ENCODE measurements at regions not wholly inside any gene's neighbourhood (a gene's known extent, or its start where the extent isn't known, plus 50 kb on each side); places are given as distances from the start of the nearest gene placed in this dataset.

DNA sequence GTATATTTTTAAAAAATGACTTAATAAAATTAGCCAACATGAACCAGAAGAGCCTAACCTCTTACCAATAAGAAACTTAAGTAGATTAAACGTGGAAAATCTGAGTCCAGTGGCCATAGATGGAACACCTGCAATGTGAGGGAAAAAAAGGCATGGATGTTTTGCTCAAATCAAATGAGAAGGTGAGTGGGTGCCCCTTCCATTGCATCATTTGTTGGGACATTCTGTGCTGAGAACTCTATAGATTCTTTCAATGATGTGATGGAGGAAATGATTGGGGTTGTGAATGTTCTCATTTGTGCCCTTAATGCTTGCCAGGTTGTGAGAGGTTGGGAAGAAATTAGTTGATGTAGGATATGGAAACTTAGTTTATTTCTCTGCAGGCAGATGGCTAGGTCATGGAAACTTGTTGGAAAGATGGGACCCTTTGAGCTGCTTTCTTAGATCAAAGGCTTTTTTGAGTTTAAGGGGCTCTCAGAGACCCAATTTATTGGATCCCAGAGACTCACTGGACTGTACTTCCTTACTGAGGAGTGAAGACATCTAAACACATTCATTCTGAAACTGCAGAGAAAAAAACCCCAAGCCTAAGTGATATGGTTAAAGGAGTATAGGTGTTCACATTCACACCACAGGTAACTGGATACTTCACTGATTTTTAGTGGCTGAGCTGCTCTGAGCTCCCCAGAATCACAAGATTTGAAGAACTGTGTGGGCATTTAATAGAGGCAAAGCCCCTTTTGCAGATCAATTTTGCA, 95.9 kb downstream of the DACT1 start:
- no peak for DNase-seq (ENCODE audit: low spot score)
- in situ Hi-C loops (cut with MboI; ENCODE audit: low pct_unique_long_range_greater_than_20kb, low sequenced_read_pairs, unreplicated experiment): no loop called here
- TF ChIP-seq, protein P1, sequence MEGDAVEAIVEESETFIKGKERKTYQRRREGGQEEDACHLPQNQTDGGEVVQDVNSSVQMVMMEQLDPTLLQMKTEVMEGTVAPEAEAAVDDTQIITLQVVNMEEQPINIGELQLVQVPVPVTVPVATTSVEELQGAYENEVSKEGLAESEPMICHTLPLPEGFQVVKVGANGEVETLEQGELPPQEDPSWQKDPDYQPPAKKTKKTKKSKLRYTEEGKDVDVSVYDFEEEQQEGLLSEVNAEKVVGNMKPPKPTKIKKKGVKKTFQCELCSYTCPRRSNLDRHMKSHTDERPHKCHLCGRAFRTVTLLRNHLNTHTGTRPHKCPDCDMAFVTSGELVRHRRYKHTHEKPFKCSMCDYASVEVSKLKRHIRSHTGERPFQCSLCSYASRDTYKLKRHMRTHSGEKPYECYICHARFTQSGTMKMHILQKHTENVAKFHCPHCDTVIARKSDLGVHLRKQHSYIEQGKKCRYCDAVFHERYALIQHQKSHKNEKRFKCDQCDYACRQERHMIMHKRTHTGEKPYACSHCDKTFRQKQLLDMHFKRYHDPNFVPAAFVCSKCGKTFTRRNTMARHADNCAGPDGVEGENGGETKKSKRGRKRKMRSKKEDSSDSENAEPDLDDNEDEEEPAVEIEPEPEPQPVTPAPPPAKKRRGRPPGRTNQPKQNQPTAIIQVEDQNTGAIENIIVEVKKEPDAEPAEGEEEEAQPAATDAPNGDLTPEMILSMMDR (IDR thresholded peaks at IDR 0.05; ENCODE audit: extremely low read depth, insufficient read depth, missing control alignments): no peak

DNA sequence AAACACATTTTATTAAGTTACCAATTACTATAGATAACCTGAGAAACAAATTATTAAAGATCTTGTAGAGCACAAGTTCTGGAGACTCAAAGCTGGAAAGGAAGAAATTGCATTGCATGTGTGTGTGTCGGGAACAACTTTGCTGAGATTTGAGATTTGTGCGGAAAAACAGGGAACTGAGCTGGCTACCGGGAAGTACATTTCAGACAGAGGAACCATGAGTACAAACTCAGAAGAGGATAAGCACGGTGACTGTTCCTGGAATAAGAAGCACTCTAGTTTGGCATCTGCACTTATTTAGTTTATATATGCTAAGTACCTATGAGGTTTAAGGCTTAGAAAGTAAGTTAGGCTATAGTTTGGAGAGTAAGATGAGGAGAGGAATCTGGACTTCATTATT, 97.8 kb downstream of the DACT1 start:
- TF ChIP-seq, protein P1 (IDR thresholded peaks at IDR 0.05; ENCODE audit: extremely low read depth, insufficient read depth, missing control alignments): no peak
- in situ Hi-C loops (cut with MboI; ENCODE audit: low pct_unique_long_range_greater_than_20kb, low sequenced_read_pairs, unreplicated experiment): no loop called here
- DNase-seq (ENCODE audit: low spot score): no peak

DNA sequence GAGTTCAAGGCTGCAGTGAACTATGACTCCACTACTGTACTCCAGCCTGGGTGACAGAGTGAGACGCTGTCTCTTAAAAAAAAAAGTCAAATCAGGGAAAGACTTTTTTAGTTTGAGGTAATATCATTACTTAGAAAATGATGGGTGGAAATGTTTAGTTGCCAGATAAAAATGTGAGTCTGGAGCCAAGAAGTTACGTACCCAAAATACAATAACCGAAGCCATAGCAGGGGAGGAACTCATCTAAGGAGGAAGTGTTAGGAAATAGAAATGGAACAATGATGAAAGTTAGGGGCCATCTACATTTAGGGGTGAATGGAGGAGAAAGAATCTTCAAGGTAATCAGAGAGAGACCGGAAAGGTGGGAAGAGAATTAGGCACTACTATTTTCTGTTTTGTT, 98.8 kb downstream of the DACT1 start:
- no peak for DNase-seq (ENCODE audit: low spot score)
- TF ChIP-seq, protein P1 (IDR thresholded peaks at IDR 0.05; ENCODE audit: extremely low read depth, insufficient read depth, missing control alignments): no peak
- in situ Hi-C loops (cut with MboI; ENCODE audit: low pct_unique_long_range_greater_than_20kb, low sequenced_read_pairs, unreplicated experiment): no loop called here

DNA sequence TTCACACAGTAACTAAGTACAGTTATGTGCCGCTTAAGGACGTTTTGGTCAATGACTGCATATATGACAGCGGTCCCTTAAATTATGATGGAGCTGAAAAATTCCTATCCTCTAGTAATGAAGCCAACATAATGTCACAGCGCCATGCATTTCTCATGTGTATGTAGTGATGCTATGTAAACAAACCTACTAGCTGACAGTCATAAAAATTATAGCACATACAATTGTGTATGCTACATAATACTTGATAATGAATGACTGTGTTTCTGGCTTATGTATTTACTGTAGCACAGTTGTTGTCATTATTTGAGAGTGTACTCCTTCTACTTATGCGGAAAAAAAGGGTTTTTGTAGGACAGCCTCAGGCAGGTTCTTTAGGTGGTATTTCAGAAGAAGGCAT, 99.7 kb downstream of the DACT1 start:
- in situ Hi-C loops (cut with MboI; ENCODE audit: low pct_unique_long_range_greater_than_20kb, low sequenced_read_pairs, unreplicated experiment): no loop called here
- DNase-seq (ENCODE audit: low spot score): no peak
- TF ChIP-seq, protein P1 (IDR thresholded peaks at IDR 0.05; ENCODE audit: extremely low read depth, insufficient read depth, missing control alignments): no peak

DNA sequence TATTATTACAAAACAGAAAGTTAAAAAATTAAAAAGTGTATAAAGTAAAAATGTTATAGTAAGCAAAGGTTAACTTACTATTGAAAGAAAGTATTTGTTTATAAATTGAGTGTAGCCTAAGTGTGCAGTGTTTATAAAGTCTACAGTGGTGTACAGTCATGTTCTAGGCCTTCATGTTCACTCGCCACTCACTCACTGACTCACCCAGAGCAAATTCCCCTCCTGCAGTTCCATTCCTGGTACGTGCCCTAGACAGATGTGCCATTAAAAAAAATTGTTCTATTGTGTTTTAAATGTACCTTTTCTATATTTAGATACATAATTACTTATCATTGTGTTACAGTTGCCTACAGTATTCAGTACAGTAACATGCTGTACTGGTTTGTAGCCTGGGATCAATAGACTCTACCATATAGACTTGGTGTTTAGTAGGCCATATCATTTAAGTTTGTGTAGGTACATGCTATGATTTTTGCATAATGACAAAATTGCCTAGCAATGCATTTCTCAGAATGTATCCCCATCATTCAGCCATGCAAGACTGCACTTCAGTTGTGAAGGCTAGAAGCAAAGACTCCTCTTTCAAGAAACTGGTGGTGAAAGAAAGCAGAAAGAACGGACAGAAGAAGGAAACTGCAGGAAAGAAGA, 100.6 kb downstream of the DACT1 start:
- TF ChIP-seq, protein P1 (IDR thresholded peaks at IDR 0.05; ENCODE audit: extremely low read depth, insufficient read depth, missing control alignments): no peak
- no peak for DNase-seq (ENCODE audit: low spot score)
- in situ Hi-C loops (cut with MboI; ENCODE audit: low pct_unique_long_range_greater_than_20kb, low sequenced_read_pairs, unreplicated experiment): no loop called here

DNA sequence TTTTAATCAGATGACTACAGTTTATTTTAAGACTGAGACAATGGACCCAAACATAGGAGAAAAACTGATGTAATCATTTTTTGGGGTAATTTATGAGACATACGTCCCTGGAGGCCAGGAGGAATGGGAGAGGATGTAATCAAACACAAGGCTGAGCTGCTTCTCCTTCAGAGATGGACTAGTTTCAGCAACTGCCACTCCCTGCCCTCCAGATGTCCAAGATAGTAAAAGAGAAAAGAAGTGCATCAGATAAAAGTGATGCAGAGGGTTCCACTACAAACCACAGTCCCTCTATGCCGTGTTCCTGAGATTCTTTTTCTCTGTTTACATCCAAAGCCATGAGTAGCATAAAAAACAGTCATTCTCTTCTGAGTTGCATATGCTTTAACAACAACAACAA, 101.1 kb downstream of the DACT1 start:
- DNase-seq (ENCODE audit: low spot score): no peak
- TF ChIP-seq, protein P1 (IDR thresholded peaks at IDR 0.05; ENCODE audit: extremely low read depth, insufficient read depth, missing control alignments): no peak
- in situ Hi-C loops (cut with MboI; ENCODE audit: low pct_unique_long_range_greater_than_20kb, low sequenced_read_pairs, unreplicated experiment): no loop called here

All from GM13977 (cell line).